MCF 10A (cell line): ENCODE measurements at regions not wholly inside any gene's neighbourhood (a gene's known extent, or its start where the extent isn't known, plus 50 kb on each side); places are given as distances from the start of the nearest gene placed in this dataset.
A peak's percentile ranks its signal among the peaks of the same experiment; 100 is the strongest.

Experiments
- BruUV-seq: library from RNA; stranded (reverse); fragments of 400-500 nt; replicated peaks from 2 replicates; lab custom pipeline; 2021; lab: Mats Ljungman, UMichigan
- CTCF ChIA-PET: fragments of 300-600 bp; sonication (Branson Sonifier 250); formaldehyde crosslinking; extraction: SDS; loops from one replicate; lab custom pipeline; 2021; ENCODE audit warnings: antibody characterized with exemption, inconsistent platforms; lab: Yijun Ruan, JAX
- POLR2A ChIA-PET: fragments of 300-600, 350-650 bp; sonication (Branson Sonifier 250); formaldehyde crosslinking; extraction: SDS; loops from one replicate; lab custom pipeline; 2020; ENCODE audit warnings: antibody characterized with exemption, inconsistent platforms; lab: Yijun Ruan, JAX
- DNase-seq: peaks from one replicate; pipeline ENCODE4 v3.0.0-alpha.2; 2018; ENCODE audit not compliant: unreplicated experiment
- H3K27ac Mint-ChIP-seq: one replicate; pipeline ENCODE4 v1.8.0; 2022; ENCODE audit warnings: mild to moderate bottlenecking, low read depth, mixed read lengths; ENCODE audit not compliant: unreplicated experiment
- H3K27me3 Mint-ChIP-seq: one replicate; pipeline ENCODE4 v1.8.0; 2022; ENCODE audit warnings: mixed read lengths; ENCODE audit not compliant: insufficient read depth, unreplicated experiment
- H3K36me3 Mint-ChIP-seq: one replicate; pipeline ENCODE4 v1.8.0; 2022; ENCODE audit warnings: mild to moderate bottlenecking, moderate library complexity, mixed read lengths; ENCODE audit not compliant: insufficient read depth, unreplicated experiment
- H3K4me1 Mint-ChIP-seq: one replicate; pipeline ENCODE4 v1.8.0; 2022; ENCODE audit warnings: mixed read lengths; ENCODE audit not compliant: insufficient read depth, unreplicated experiment
- H3K4me3 Mint-ChIP-seq: one replicate; pipeline ENCODE4 v1.8.0; 2022; ENCODE audit warnings: mild to moderate bottlenecking, moderate library complexity, mixed read lengths; ENCODE audit not compliant: unreplicated experiment
- H3K9me3 Mint-ChIP-seq: one replicate; pipeline ENCODE4 v1.8.0; 2022; ENCODE audit warnings: mixed read lengths; ENCODE audit not compliant: unreplicated experiment
- intact Hi-C: fragments of 100-400 bp; cut with micrococcal nuclease; formaldehyde crosslinking; loops from 2 replicates; pipeline ENCODE4 v1.14.1; 2022
- TF ChIP-seq, protein P1 (sequence below): fragments of 200-600 bp; IDR thresholded peaks from one replicate; pipeline ENCODE4 v1.8.0; 2022; ENCODE audit warnings: antibody characterized with exemption, mild to moderate bottlenecking; ENCODE audit not compliant: unreplicated experiment

DNA sequence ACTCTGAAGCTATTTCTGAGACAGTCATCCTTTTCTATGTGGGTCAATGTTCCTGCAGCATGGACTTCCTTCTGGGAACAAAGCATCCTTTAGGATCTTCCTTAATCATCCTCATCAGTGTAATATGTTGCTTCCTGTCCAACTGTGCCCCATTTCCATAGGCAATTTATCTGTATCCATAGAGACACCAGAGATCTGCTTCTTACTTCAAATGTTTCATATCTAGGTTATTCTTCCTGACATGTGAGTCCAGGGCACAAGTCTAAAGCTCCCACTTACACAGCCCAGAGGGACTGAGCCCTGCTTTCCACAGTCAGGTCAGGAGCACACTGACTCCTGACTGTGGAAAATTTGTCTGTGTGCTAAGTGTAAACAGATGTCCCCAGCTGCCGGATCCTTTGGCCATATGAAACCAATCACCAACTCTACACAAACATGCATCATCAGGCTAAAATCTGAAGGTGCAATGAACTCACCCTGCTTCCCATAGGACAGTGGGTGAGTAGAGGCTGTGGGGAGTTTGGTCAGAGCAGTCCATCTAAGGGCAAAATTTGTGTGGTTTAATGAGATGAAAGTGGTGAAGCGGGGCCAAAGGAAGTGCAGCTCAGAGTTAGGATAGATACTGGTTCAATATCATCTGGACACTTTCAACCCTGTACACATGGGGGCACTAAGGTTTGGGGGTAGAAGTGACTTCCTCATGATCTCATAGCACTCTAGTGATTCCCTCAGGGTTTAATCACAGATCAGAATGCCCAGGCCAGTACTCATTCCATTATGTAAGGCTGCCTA is 85.2 kb upstream of the TNC start:
- no TSS peak for BruUV-seq
- TF ChIP-seq, protein P1, sequence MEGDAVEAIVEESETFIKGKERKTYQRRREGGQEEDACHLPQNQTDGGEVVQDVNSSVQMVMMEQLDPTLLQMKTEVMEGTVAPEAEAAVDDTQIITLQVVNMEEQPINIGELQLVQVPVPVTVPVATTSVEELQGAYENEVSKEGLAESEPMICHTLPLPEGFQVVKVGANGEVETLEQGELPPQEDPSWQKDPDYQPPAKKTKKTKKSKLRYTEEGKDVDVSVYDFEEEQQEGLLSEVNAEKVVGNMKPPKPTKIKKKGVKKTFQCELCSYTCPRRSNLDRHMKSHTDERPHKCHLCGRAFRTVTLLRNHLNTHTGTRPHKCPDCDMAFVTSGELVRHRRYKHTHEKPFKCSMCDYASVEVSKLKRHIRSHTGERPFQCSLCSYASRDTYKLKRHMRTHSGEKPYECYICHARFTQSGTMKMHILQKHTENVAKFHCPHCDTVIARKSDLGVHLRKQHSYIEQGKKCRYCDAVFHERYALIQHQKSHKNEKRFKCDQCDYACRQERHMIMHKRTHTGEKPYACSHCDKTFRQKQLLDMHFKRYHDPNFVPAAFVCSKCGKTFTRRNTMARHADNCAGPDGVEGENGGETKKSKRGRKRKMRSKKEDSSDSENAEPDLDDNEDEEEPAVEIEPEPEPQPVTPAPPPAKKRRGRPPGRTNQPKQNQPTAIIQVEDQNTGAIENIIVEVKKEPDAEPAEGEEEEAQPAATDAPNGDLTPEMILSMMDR, result no peak
- H3K9me3 Mint-ChIP-seq, result no peaks in the 10 kb centered on the region
- POLR2A ChIA-PET, result interaction anchor here (1.0 kb wide), 1 partner anchor 8 kb away, joined by 4 read pairs; no protein-coding TSS in a partner anchor
- peaks cover 32% of the 10 kb centered on the region for H3K4me1 Mint-ChIP-seq
- H3K36me3 Mint-ChIP-seq, result no peaks in the 10 kb centered on the region
- intact Hi-C loops, result no loop called here
- no peak overlapping the region for H3K27ac Mint-ChIP-seq
- CTCF ChIA-PET, result interaction anchor here (0.6 kb wide), 1 partner anchor 334 kb away, joined by 4 read pairs; no protein-coding TSS in a partner anchor
- H3K27me3 Mint-ChIP-seq, result no peaks in the 10 kb centered on the region
- no peak overlapping the region for H3K4me3 Mint-ChIP-seq
- no peak for DNase-seq

DNA sequence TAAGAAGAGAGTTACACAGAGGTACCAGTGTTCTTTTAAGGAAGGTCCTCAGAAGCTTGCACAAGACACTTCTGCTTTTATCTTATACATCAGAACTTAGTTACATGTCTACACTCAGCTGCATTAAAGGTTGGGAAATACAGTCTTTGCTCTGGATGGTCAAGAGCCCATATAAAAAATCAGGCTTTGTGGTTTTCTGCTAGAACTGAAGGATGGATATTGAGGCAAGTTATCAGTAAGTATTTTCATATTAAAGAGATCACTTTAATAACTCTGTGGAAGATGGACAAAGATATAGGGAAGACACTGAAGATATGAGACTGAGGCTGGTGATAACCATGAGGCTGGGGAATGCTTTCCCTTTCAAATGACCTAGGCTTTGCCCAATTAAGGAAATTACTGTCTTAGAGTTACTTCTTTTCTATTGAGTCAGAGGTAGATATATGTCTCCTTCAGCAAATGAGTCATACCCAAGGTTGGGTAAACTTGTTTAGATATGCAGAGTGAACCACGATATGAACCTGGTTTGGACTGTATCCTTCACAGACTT is 87.0 kb upstream of the TNC start:
- intact Hi-C loops, result loop anchor here (2.0 kb wide), 1 partner anchor 86 kb away; the partner anchor contains the start of gene TNC
- DNase-seq, result peak; percentile 83
- H3K36me3 Mint-ChIP-seq, result no peaks in the 10 kb centered on the region
- peaks cover 35% of the 10 kb centered on the region for H3K4me1 Mint-ChIP-seq
- no peaks in the 10 kb centered on the region for H3K9me3 Mint-ChIP-seq
- CTCF ChIA-PET, result interaction anchor here (0.8 to 1.3 kb wide), 2 partner anchors 28 to 48 kb away, joined by 3 to 5 read pairs; no protein-coding TSS in a partner anchor
- no peaks in the 10 kb centered on the region for H3K27me3 Mint-ChIP-seq
- TF ChIP-seq, protein P1, result no peak
- peak overlapping the region; percentile 44 for H3K27ac Mint-ChIP-seq
- H3K4me3 Mint-ChIP-seq, result no peak overlapping the region
- no TSS peak for BruUV-seq
- POLR2A ChIA-PET, result interaction anchor here (1.1 kb wide), 1 partner anchor 15 kb away, joined by 5 read pairs; no protein-coding TSS in a partner anchor

DNA sequence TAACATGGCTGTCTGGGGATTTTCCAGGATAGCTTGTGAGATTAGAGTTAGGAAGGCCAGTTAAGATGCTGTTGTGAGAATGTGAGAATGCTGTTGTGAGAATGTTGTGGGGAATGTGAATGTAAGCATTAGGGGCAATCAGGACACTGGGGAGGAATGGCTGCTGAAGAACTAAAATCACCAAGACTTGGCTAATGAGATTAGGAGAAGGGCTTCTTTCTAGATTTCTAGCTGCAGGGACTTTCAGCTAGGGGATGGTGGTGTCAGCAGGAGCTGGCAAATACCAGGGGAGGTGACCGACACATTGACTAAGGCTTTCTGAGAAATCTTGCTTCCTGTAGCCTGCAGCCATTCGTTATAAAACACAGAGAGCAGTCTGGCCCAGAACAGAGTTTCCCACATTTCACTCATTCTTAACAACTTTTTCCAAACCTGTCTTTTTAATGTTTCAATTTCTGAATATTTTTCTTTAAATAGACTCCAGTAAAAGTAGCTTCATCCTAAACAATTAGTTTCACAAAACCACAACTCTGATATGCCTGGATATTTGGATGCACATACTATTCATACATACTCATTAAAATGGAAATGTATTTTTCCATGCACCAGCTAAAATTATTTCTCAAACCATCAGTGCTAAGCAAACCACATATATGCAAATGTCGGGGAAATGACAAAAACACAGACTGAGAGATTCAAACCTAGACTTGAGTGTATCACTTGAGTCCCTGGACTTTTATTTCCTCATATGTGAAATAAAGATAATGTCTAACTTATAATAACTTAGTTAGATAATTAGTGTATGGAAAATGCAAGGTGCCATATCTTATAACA is 89.3 kb upstream of the TNC start:
- no TSS peak for BruUV-seq
- peaks cover 28% of the 10 kb centered on the region for H3K4me1 Mint-ChIP-seq

More for the DNA sequence above, 89.3 kb upstream of the TNC start:
- Mint-ChIP-seq H3K27ac (no peak overlapping the region), H3K27me3 (no peaks in the 10 kb centered on the region), H3K4me3 (no peak overlapping the region), H3K36me3 (no peaks in the 10 kb centered on the region), H3K9me3 (no peaks in the 10 kb centered on the region)
- ChIA-PET POLR2A (no interaction called here), CTCF (interaction anchor here (1.2 kb wide), 1 partner anchor 19 kb away, joined by 3 read pairs; no protein-coding TSS in a partner anchor)
- no peak for DNase-seq
- intact Hi-C loops, result no loop called here
- TF ChIP-seq, protein P1, result no peak
